ENCODE measurements at regions not wholly inside any gene's neighbourhood (a gene's known extent, or its start where the extent isn't known, plus 50 kb on each side); places are given as distances from the start of the nearest gene placed in this dataset.

DNA sequence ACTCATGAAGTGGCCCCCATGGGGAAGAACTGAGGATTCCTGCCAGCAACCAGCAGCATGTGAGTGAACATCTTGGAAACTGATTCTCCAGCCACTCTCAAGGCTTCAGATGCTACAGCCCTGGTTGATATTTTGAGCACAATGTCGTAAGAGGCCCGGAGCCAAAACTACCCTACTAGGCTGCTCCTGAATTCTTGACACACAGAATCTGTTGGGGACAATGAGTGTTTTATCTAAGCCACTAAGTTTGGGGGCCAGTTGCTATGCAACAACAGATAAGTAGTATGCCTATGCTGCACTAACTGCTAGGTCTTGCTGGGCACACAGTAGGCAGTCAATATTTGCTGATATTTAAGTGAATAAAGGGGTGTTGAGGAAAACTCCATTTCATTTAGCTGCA is 89.9 kb upstream of the CHL1 start (continued):
- TF ChIP-seq NR2C2 (CRISPR knock-in tag; IDR thresholded peaks at IDR 0.05) (no peak), NR2C2 (tag; IDR thresholded peaks at IDR 0.05) (no peak), ETV6 (IDR thresholded peaks at IDR 0.05; ENCODE audit: borderline replicate concordance in 1 of 2, low read depth in 2 of 2, low read length in 1 of 2) (no peak), ETV6 (CRISPR knock-in tag; IDR thresholded peaks at IDR 0.05; ENCODE audit: borderline replicate concordance) (no peak), ZNF76 (CRISPR knock-in tag; IDR thresholded peaks at IDR 0.05; ENCODE audit: borderline replicate concordance) (no peak), ERF (CRISPR knock-in tag; IDR thresholded peaks at IDR 0.05) (no peak)

DNA sequence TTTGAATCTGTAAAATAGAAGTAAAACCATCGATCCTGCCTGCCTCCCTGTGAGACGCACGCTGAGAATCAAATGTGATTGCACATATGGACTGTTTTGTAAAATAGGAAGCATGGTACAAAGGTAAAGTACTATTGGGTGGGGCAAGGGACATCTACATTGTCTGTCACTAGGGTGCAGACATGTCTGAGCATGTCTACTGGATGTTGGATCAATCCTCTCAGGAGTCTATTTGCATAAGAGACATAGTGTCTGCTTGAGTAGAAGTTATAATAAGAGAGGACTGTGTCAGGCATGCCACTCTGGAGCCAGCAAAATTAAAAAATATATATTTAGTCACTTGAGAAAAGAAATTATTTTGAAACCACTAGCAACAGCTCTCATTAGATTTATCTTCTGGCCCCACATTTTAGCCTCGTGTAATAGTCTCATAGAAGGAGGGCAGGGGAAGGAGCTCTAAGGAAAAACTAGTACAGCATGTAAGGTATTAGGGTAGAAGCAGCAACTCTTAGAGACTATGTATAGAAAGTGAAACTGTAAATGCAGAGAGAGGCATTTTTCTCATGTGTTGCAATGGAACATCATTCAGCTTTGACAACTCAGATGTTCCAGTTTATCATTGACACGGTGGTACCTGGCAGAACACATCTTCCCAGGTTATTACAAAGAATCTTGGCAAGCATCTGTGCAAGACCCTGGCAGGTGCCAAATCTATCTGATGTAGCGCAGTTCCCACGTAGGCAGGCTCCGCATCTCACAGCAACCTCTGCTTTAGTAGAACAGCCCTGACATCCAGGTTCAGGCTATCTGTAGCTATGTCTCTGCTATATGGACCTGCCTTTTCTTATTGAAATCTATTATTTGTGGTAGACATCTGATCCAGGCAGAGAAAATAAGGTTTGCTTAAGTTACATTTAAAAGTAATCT is 85.2 kb upstream of the CHL1 start:
- Histone ChIP-seq H3K4me2 (ENCODE audit: insufficient read depth, low read length) (no peak overlapping the region), H3K79me2 (ENCODE audit: control insufficient read depth, insufficient read depth, low read length) (no peaks in the 10 kb centered on the region), H3K9ac (ENCODE audit: insufficient read depth in 1 of 2, low read depth in 2 of 2, low read length in 2 of 2) (no peak overlapping the region), H4K20me1 (replicated peaks; ENCODE audit: control insufficient read depth, insufficient read depth, low read length) (no peaks in the 10 kb centered on the region), H3K27me3 (ENCODE audit: control insufficient read depth in 2 of 2, insufficient read depth in 2 of 2, low read length in 2 of 2) (no peaks in the 10 kb centered on the region), H3K27ac (ENCODE audit: extremely low read depth, low read depth, low read length) (no peak overlapping the region), H3K36me3 (ENCODE audit: control insufficient read depth, insufficient read depth, low read length) (no peaks in the 10 kb centered on the region), H3K4me3 (no peak overlapping the region), H3K4me1 (replicated peaks in 1 of 2; ENCODE audit: control insufficient read depth in 2 of 2, insufficient read depth in 2 of 2, low read length in 2 of 2) (no peaks in the 10 kb centered on the region), H3K9me3 (replicated peaks; ENCODE audit: control insufficient read depth, insufficient read depth, low read depth, low read length) (no peaks in the 10 kb centered on the region; the same call in 1 of the 2 replicates), H2AFZ (ENCODE audit: low read depth, low read length) (no peak overlapping the region), H3K9me1 (ENCODE audit: control insufficient read depth, insufficient read depth, low read length) (no peaks in the 10 kb centered on the region)
- WGBS (ENCODE audit: insufficient coverage, low coverage, missing lambda C conversion rate) = 0% methylated on average over 8 of the region's 8 CpGs
- no peak for ATAC-seq
- BruUV-seq (replicated peaks) = no TSS peak
- ChIA-PET CTCF (ENCODE audit: low intra/inter-chr PET ratio) (no interaction called here), POLR2A (no interaction called here)
- no peak for DNase-seq (ENCODE audit: extremely low read depth in 1 of 4, low spot score in 3 of 4)
- in situ Hi-C loops (cut with MboI) = no loop called here
- no peak for TF ChIP-seq SOX6 (IDR thresholded peaks at IDR 0.05)
- no peak for TF ChIP-seq TFAM (CRISPR knock-in tag; conservative IDR thresholded peaks at IDR 0.05)
- TF ChIP-seq PTBP1 (IDR thresholded peaks at IDR 0.05; ENCODE audit: low read depth, low read length) = no peak
- no peak for TF ChIP-seq NCOA1 (IDR thresholded peaks at IDR 0.05; ENCODE audit: low read depth)
- TF ChIP-seq, protein P1, sequence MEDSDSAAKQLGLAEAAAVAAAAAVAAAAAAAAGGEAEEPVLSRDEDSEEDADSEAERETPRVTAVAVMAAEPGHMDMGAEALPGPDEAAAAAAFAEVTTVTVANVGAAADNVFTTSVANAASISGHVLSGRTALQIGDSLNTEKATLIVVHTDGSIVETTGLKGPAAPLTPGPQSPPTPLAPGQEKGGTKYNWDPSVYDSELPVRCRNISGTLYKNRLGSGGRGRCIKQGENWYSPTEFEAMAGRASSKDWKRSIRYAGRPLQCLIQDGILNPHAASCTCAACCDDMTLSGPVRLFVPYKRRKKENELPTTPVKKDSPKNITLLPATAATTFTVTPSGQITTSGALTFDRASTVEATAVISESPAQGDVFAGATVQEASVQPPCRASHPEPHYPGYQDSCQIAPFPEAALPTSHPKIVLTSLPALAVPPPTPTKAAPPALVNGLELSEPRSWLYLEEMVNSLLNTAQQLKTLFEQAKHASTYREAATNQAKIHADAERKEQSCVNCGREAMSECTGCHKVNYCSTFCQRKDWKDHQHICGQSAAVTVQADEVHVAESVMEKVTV (CRISPR knock-in tag; IDR thresholded peaks at IDR 0.05) = no peak
- no peak for TF ChIP-seq RB1 (IDR thresholded peaks at IDR 0.05; ENCODE audit: low read depth)
- TF ChIP-seq RFX1 (IDR thresholded peaks at IDR 0.05) = no peak
- TF ChIP-seq HDAC6 (IDR thresholded peaks at IDR 0.05; ENCODE audit: low read depth, low read length) = no peak
- TF ChIP-seq SMARCE1 (IDR thresholded peaks at IDR 0.05) = no peak
- TF ChIP-seq ZNF79 (CRISPR knock-in tag; IDR thresholded peaks at IDR 0.05; ENCODE audit: low read depth) = no peak
- no peak for TF ChIP-seq ZNF212 (CRISPR knock-in tag; IDR thresholded peaks at IDR 0.05)
- intact Hi-C loops (cut with micrococcal nuclease) = no loop called here
- FAIRE-seq = no peak

Data from K562 (cell line).